GM12878 (cell line): ENCODE measurements at regions not wholly inside any gene's neighbourhood (a gene's known extent, or its start where the extent isn't known, plus 50 kb on each side); places are given as distances from the start of the nearest gene placed in this dataset.
A peak's percentile ranks its signal among the peaks of the same experiment; 100 is the strongest.

Experiments
- ATAC-seq: fragments of 200-7000 bp; cut with Tn5 transposase; 3 replicates; pipeline ENCODE4 v1.9.1; 2020; ENCODE audit warnings: mild to moderate bottlenecking, moderate library complexity
- BruUV-seq: library from RNA; stranded (reverse); fragments of 400-500 nt; replicated peaks from 2 replicates; lab custom pipeline; 2021; lab: Mats Ljungman, UMichigan
- CTCF ChIA-PET: fragments of 300-600 bp; sonication (Branson Sonifier 250); formaldehyde crosslinking; extraction: SDS; loops from one replicate; lab custom pipeline; 2021; ENCODE audit warnings: inconsistent platforms; lab: Yijun Ruan, JAX
- POLR2A ChIA-PET: fragments of 350-600 bp; formaldehyde crosslinking; extraction: SDS; loops from one replicate; lab custom pipeline; 2021; ENCODE audit warnings: inconsistent platforms; lab: Charles Lee
- RAD21 ChIA-PET: fragments of 300-600 bp; sonication (Branson Sonifier 250); formaldehyde crosslinking; loops from one replicate; lab custom pipeline; 2023; ENCODE audit warnings: antibody characterized with exemption; ENCODE audit not compliant: unreplicated experiment; lab: Charles Lee
- SMC1A ChIA-PET: fragments of 300-600 bp; sonication (Branson Sonifier 250); formaldehyde crosslinking; loops from one replicate; lab custom pipeline; 2023; ENCODE audit not compliant: unreplicated experiment, uncharacterized antibody; lab: Charles Lee
- DNase-seq: peaks from one replicate; pipeline ENCODE4 v3.0.0-alpha.2; 2011; ENCODE audit warnings: low read depth, low spot score
- FAIRE-seq: peaks from 3 replicates; lab custom pipeline; 2011; peaks lifted over from hg19 to GRCh38; lab: Jason Lieb, UNC
- H2AFZ ChIP-seq: 2 replicates; pipeline ENCODE4 v1.6.0; 2011; ENCODE audit warnings: low read depth, low read length, control low read depth; ENCODE audit not compliant: control insufficient read depth
- H3K27ac ChIP-seq: 2 replicates; pipeline ENCODE4 v1.5.1; 2011; ENCODE audit warnings: control low read depth; ENCODE audit not compliant: control insufficient read depth, insufficient read depth
- H3K27me3 ChIP-seq, 2 experiments: replicated peaks in 1 of 2; 2 replicates each; pipeline versions ENCODE4 v1.6.0 to v1.6.1; 2011; ENCODE audit warnings: low read length in 1 of 2; ENCODE audit not compliant: control insufficient read depth in 2 of 2, insufficient read depth in 2 of 2
- H3K36me3 ChIP-seq, 2 experiments: 2 replicates each; pipeline ENCODE4 v1.5.1; 2011; ENCODE audit warnings: low read length in 1 of 2; ENCODE audit not compliant: control insufficient read depth in 2 of 2, insufficient read depth in 2 of 2
- H3K4me1 ChIP-seq: 2 replicates; pipeline ENCODE4 v1.6.1; 2011; ENCODE audit warnings: mild to moderate bottlenecking, low read length, moderate library complexity, mixed read lengths; ENCODE audit not compliant: control insufficient read depth, insufficient read depth
- H3K4me2 ChIP-seq: 2 replicates; pipeline ENCODE4 v1.6.0; 2011; ENCODE audit warnings: control low read depth; ENCODE audit not compliant: control insufficient read depth, insufficient read depth
- H3K4me3 ChIP-seq: fragments of 200-600 bp; sonication (generic); 2 replicates; pipeline ENCODE4 v1.5.1; 2016
- H3K79me2 ChIP-seq: 2 replicates; pipeline ENCODE4 v1.6.0; 2011; ENCODE audit warnings: low read length; ENCODE audit not compliant: control insufficient read depth, insufficient read depth
- H3K9ac ChIP-seq: 2 replicates; pipeline ENCODE4 v1.8.0; 2011; ENCODE audit warnings: low read length, control low read depth, mixed read lengths; ENCODE audit not compliant: control insufficient read depth, insufficient read depth
- H3K9me3 ChIP-seq: replicated peaks from 3 replicates; pipeline ENCODE4 v1.5.1; 2011; ENCODE audit warnings: mild to moderate bottlenecking, low read length; ENCODE audit not compliant: control insufficient read depth, insufficient read depth
- H4K20me1 ChIP-seq: 2 replicates; pipeline ENCODE4 v1.6.0; 2011; ENCODE audit not compliant: control insufficient read depth, insufficient read depth
- BMI1 ChIP-seq: fragments of 450-650 bp; IDR thresholded peaks from 2 replicates; pipeline ENCODE4 v1.6.1; 2016; ENCODE audit warnings: mild to moderate bottlenecking, moderate library complexity, borderline replicate concordance
- CHD2 ChIP-seq: IDR thresholded peaks from 2 replicates; pipeline ENCODE4 v1.6.1; 2011; ENCODE audit warnings: low read depth, low read length, improper control_type of control experiment, borderline replicate concordance
- DPF2 ChIP-seq: fragments of 450-650 bp; IDR thresholded peaks from 2 replicates; pipeline ENCODE4 v1.6.1; 2017; ENCODE audit warnings: mild to moderate bottlenecking
- IKZF1 ChIP-seq: fragments of 450-650 bp; conservative IDR thresholded peaks from 2 replicates; pipeline ENCODE4 v1.6.1; 2017; ENCODE audit warnings: antibody characterized with exemption, mild to moderate bottlenecking
- IKZF2 ChIP-seq, 2 experiments: fragments of 450-650 bp; IDR thresholded peaks; 2 replicates each; pipeline ENCODE4 v1.6.1; 2017; ENCODE audit warnings: mild to moderate bottlenecking in 2 of 2, moderate library complexity in 2 of 2
- MAX ChIP-seq: IDR thresholded peaks from 2 replicates; pipeline ENCODE4 v1.6.1; 2012; ENCODE audit warnings: low read depth, low read length, improper control_type of control experiment
- MTA2 ChIP-seq: fragments of 450-650 bp; IDR thresholded peaks from 2 replicates; pipeline ENCODE4 v1.6.1; 2016; ENCODE audit warnings: low read depth, mild to moderate bottlenecking, moderate library complexity
- RELB ChIP-seq: fragments of 450-650 bp; IDR thresholded peaks from 2 replicates; pipeline ENCODE4 v1.6.1; 2017; ENCODE audit warnings: low read depth, mild to moderate bottlenecking, moderate library complexity
- RFX5 ChIP-seq: IDR thresholded peaks from 2 replicates; pipeline ENCODE4 v1.6.1; 2011; ENCODE audit warnings: low read depth, low read length, improper control_type of control experiment
- SPI1 ChIP-seq: IDR thresholded peaks from 2 replicates; pipeline ENCODE4 v1.6.1; 2011; ENCODE audit warnings: low read depth, mild to moderate bottlenecking, low read length, moderate library complexity, borderline replicate concordance; ENCODE audit not compliant: insufficient read depth
- ZSCAN29 ChIP-seq: fragments of 450-650 bp; IDR thresholded peaks from 2 replicates; pipeline ENCODE4 v1.6.1; 2017; ENCODE audit warnings: mild to moderate bottlenecking, moderate library complexity
- WGBS: methylation state at CpG from one replicate; pipeline ENCODE4 v1.1.6; 2016; ENCODE audit warnings: low lambda C conversion rate; ENCODE audit not compliant: insufficient replicate concordance, insufficient coverage; ENCODE audit errors: missing lambda C conversion rate; 5-methylcytosine and 5-hydroxymethylcytosine counted together
- in situ Hi-C: fragments of 300-500 bp; cut with MboI; formaldehyde crosslinking; loops from 9 replicates; pipeline ENCODE4 v1.14.3; 2018; ENCODE audit warnings: mixed read lengths
- intact Hi-C: fragments of 100-400 bp; cut with micrococcal nuclease; formaldehyde crosslinking; loops from one replicate; pipeline ENCODE4 v1.14.2; 2022; ENCODE audit not compliant: unreplicated experiment

- Histone ChIP-seq H3K9ac (no peak overlapping the region), H4K20me1 (no peaks in the 10 kb centered on the region), H3K79me2 (no peaks in the 10 kb centered on the region), H3K4me3 (no peak overlapping the region), H3K27ac (no peak overlapping the region), H3K4me2 (no peak overlapping the region), H2AFZ (no peak overlapping the region), H3K27me3 (no peaks in the 10 kb centered on the region), H3K9me3 (no peaks in the 10 kb centered on the region), H3K4me1 (no peaks in the 10 kb centered on the region), H3K36me3 (no peaks in the 10 kb centered on the region)
- TF ChIP-seq CHD2 (no peak), IKZF2 (IDR thresholded peaks at IDR 0.05) (peak; percentile 58 to 62; a peak in 2 of 4 replicates), MAX (no peak), ZSCAN29 (no peak), RELB (0 out of 2 replicates have a peak, but pooled peaks have one; percentile 23), IKZF1 (peak; percentile 67), SPI1 (peak; percentile 20; the same call in 1 of the 2 replicates), MTA2 (peak; percentile 79), BMI1 (0 out of 2 replicates have a peak, but pooled peaks have one; percentile 30), DPF2 (0 out of 2 replicates have a peak, but pooled peaks have one; percentile 26), RFX5 (no peak)
- WGBS: 3% methylated on average over 4 of the region's 4 CpGs
- peak; percentile 51 for ATAC-seq
- in situ Hi-C loops: no loop called here
- POLR2A ChIA-PET: interaction anchor here (1.3 kb wide), 1 partner anchor 14 kb away, joined by 5 read pairs; no protein-coding TSS in a partner anchor
- SMC1A ChIA-PET: interaction anchor here (1.1 to 7.1 kb wide), 3 partner anchors 12 to 21 kb away, joined by 3 to 49 read pairs (median 5); no protein-coding TSS in a partner anchor
- CTCF ChIA-PET: interaction anchor here (1.0 kb wide), 1 partner anchor 14 kb away, joined by 3 read pairs; no protein-coding TSS in a partner anchor
- no peak for DNase-seq
- no TSS peak for BruUV-seq
- RAD21 ChIA-PET: interaction anchor here (1.2 kb wide), 1 partner anchor 16 kb away, joined by 4 read pairs; no protein-coding TSS in a partner anchor
- FAIRE-seq: no peak
- intact Hi-C loops: no loop called here
Observed at GRCh38 chr18:55085557-55086285, 126.5 kb upstream of the CCDC68 start.
